ENCODE measurements at regions not wholly inside any gene's neighbourhood (a gene's known extent, or its start where the extent isn't known, plus 50 kb on each side); places are given as distances from the start of the nearest gene placed in this dataset.
A peak's percentile ranks its signal among the peaks of the same experiment; 100 is the strongest.
"Not testable (repeated sequence)": the region's sequence is repeated elsewhere in the genome, so short reads cannot be mapped to it uniquely, and the experiment has no call there.

DNA sequence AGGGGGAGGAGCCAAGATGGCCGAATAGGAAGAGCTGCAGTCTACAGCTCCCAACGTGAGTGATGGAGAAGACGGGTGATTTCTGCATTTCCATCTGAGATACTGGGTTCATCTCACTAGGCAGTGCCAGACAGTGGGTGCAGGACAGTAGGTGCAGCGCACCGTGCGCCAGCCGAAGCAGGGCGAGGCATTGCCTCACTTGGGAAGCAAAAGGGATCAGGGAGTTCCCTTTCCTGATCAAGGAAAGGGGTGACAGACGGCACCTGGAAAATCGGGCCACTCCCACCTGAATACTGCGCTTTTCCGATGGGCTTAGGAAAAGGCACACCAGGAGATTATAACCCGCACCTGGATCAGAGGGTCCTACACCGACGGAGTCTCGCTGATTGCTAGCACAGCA lies 121.1 kb upstream of the SESTD1 start:
- H3K9me3 Mint-ChIP-seq; H3K27ac Mint-ChIP-seq; H3K36me3 Mint-ChIP-seq (ENCODE audit: low read depth); DNase-seq; H3K4me1 Mint-ChIP-seq (ENCODE audit: low read depth); H3K4me3 Mint-ChIP-seq: not testable (repeated sequence)
- H3K27me3 Mint-ChIP-seq = peaks cover 12% of the 10 kb centered on the region

DNA sequence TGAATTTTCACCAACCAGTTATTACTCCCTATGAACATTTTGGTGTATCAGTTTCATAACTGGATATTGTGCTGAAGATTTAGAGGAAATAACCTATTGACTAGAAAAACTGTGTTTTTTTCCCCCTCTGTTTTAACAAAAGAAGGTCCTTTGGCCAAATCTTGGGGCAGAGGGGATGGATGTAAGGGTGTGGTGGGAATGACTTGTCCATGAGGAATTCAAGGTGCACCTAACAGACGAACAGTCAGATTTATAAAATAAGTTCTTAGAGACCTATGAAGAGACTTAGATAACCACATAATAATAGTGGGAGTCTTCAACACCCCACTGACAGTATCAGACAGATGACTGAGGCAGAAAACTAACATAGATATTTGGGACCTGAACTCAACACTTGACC lies 119.3 kb upstream of the SESTD1 start:
- H3K27ac Mint-ChIP-seq = no peak overlapping the region
- no peak for DNase-seq
- no peak overlapping the region for H3K4me3 Mint-ChIP-seq
- no peaks in the 10 kb centered on the region for H3K4me1 Mint-ChIP-seq (ENCODE audit: low read depth)
- no peaks in the 10 kb centered on the region for H3K36me3 Mint-ChIP-seq (ENCODE audit: low read depth)
- H3K9me3 Mint-ChIP-seq = no peaks in the 10 kb centered on the region
- peaks cover 17% of the 10 kb centered on the region for H3K27me3 Mint-ChIP-seq

GRCh38 chr2:179377296-179377695 lies 112.7 kb upstream of the SESTD1 start:
- Mint-ChIP-seq H3K27ac (no peak overlapping the region), H3K36me3 (ENCODE audit: low read depth) (no peaks in the 10 kb centered on the region), H3K4me3 (no peak overlapping the region), H3K4me1 (ENCODE audit: low read depth) (no peaks in the 10 kb centered on the region), H3K27me3 (peaks cover 21% of the 10 kb centered on the region), H3K9me3 (no peaks in the 10 kb centered on the region)
- no peak for DNase-seq

- Mint-ChIP-seq H3K27me3 (peaks cover 21% of the 10 kb centered on the region), H3K36me3 (ENCODE audit: low read depth) (no peaks in the 10 kb centered on the region), H3K4me1 (ENCODE audit: low read depth) (no peaks in the 10 kb centered on the region), H3K9me3 (no peaks in the 10 kb centered on the region), H3K27ac (no peak overlapping the region), H3K4me3 (no peak overlapping the region)
- DNase-seq = no peak
Measured at GRCh38 chr2:179376881-179377280, 112.2 kb upstream of the SESTD1 start.

DNA sequence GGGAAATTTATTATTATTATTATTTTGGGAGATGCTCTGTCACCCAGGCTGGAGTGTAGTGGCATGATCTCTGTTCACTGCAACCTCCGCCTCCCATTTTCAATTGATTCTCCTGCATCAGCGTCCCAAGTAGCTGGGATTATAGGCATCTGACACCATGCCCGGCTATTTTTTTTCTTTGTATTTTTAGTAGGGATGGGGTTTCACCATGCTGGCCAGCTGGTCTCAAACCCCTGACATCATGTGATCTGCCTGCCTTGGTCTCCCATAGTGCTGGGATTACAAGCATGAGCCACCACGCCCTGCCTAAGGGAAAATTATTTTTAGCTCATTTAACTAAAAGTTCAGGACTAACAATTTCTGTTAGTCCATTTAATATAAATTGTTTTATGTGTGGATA lies 109.2 kb upstream of the SESTD1 start:
- Mint-ChIP-seq H3K4me1 (ENCODE audit: low read depth) (no peaks in the 10 kb centered on the region), H3K27me3 (peaks cover 8% of the 10 kb centered on the region), H3K36me3 (ENCODE audit: low read depth) (no peaks in the 10 kb centered on the region), H3K4me3 (no peak overlapping the region), H3K9me3 (no peaks in the 10 kb centered on the region), H3K27ac (no peak overlapping the region)
- DNase-seq = no peak

DNA sequence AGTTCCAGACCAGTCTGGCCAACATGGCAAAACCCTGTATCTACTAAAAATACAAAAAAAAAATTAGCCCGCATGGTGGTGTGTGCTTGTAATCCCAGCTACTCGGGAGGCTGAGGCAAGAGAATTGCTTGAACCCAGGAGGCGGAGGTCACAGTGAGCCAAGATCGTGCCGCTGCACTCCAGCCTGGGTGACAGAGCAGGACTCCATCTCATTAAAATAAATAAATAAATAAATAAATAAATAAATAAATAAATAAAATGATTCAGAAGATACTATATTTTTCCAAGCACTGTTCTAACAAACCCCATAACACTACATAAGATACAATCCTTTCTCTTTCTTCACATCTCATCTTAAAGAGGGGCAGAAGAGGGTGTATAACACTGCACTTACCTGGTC lies 100.9 kb upstream of the SESTD1 start:
- not testable (repeated sequence) for DNase-seq; H3K9me3 Mint-ChIP-seq; H3K27me3 Mint-ChIP-seq; H3K27ac Mint-ChIP-seq; H3K4me1 Mint-ChIP-seq (ENCODE audit: low read depth); H3K36me3 Mint-ChIP-seq (ENCODE audit: low read depth); H3K4me3 Mint-ChIP-seq

GRCh38 chr2:179355881-179356280 lies 91.2 kb upstream of the SESTD1 start:
- H3K27me3 Mint-ChIP-seq = peaks cover 12% of the 10 kb centered on the region
- H3K36me3 Mint-ChIP-seq (ENCODE audit: low read depth) = no peaks in the 10 kb centered on the region
- DNase-seq = no peak
- no peak overlapping the region for H3K27ac Mint-ChIP-seq
- no peaks in the 10 kb centered on the region for H3K4me1 Mint-ChIP-seq (ENCODE audit: low read depth)
- H3K9me3 Mint-ChIP-seq = no peaks in the 10 kb centered on the region
- no peak overlapping the region for H3K4me3 Mint-ChIP-seq

- Mint-ChIP-seq H3K27me3 (peaks cover 12% of the 10 kb centered on the region), H3K4me3 (no peak overlapping the region), H3K27ac (no peak overlapping the region), H3K36me3 (ENCODE audit: low read depth) (no peaks in the 10 kb centered on the region), H3K4me1 (ENCODE audit: low read depth) (no peaks in the 10 kb centered on the region), H3K9me3 (no peaks in the 10 kb centered on the region)
- no peak for DNase-seq
Measured at GRCh38 chr2:179354739-179355537, 90.3 kb upstream of the SESTD1 start.

GRCh38 chr2:179354296-179354695 lies 89.7 kb upstream of the SESTD1 start:
- H3K36me3 Mint-ChIP-seq (ENCODE audit: low read depth) = no peaks in the 10 kb centered on the region
- H3K9me3 Mint-ChIP-seq = no peaks in the 10 kb centered on the region
- DNase-seq = no peak
- no peak overlapping the region for H3K27ac Mint-ChIP-seq
- no peak overlapping the region for H3K4me3 Mint-ChIP-seq
- H3K4me1 Mint-ChIP-seq (ENCODE audit: low read depth) = no peaks in the 10 kb centered on the region
- H3K27me3 Mint-ChIP-seq = peaks cover 12% of the 10 kb centered on the region

GRCh38 chr2:179352181-179352580 lies 87.5 kb upstream of the SESTD1 start:
- no peak overlapping the region for H3K27ac Mint-ChIP-seq
- no peaks in the 10 kb centered on the region for H3K36me3 Mint-ChIP-seq (ENCODE audit: low read depth)
- H3K9me3 Mint-ChIP-seq = no peaks in the 10 kb centered on the region
- H3K4me1 Mint-ChIP-seq (ENCODE audit: low read depth) = no peaks in the 10 kb centered on the region
- no peak for DNase-seq
- peaks cover 12% of the 10 kb centered on the region for H3K27me3 Mint-ChIP-seq
- no peak overlapping the region for H3K4me3 Mint-ChIP-seq

GRCh38 chr2:179351057-179351456 lies 86.4 kb upstream of the SESTD1 start:
- no peak for DNase-seq
- Mint-ChIP-seq H3K27ac (no peak overlapping the region), H3K9me3 (no peaks in the 10 kb centered on the region), H3K36me3 (ENCODE audit: low read depth) (no peaks in the 10 kb centered on the region), H3K4me1 (ENCODE audit: low read depth) (no peaks in the 10 kb centered on the region), H3K4me3 (no peak overlapping the region), H3K27me3 (peaks cover 5% of the 10 kb centered on the region)

- Mint-ChIP-seq H3K9me3 (no peaks in the 10 kb centered on the region), H3K27ac (no peak overlapping the region), H3K36me3 (ENCODE audit: low read depth) (no peaks in the 10 kb centered on the region), H3K4me1 (ENCODE audit: low read depth) (no peaks in the 10 kb centered on the region), H3K4me3 (no peak overlapping the region), H3K27me3 (peaks cover 4% of the 10 kb centered on the region)
- DNase-seq = no peak
Measured at GRCh38 chr2:179349670-179350303, 85.2 kb upstream of the SESTD1 start.

DNA sequence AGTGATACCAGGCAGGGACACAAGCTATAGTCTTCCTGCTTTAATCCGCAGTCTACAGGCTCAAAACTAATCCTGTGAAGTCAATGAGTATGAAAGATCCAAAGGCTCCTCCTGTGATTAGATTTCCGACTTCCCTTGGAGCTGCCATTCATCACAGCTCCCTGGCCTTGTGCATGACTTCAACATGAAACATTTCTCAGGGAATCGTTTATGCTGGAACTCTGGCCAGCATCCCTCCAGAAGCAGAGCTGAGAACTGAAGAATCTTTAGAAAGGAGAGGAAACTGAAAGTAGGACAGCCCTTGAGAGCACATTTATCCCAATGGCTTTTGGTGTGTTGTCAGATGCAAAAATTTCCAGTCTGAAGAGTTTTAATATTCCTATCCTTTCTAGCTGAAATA lies 84.3 kb upstream of the SESTD1 start:
- Mint-ChIP-seq H3K36me3 (ENCODE audit: low read depth) (no peaks in the 10 kb centered on the region), H3K4me3 (no peak overlapping the region), H3K27ac (no peak overlapping the region), H3K27me3 (peaks cover 4% of the 10 kb centered on the region), H3K4me1 (ENCODE audit: low read depth) (no peaks in the 10 kb centered on the region), H3K9me3 (no peaks in the 10 kb centered on the region)
- DNase-seq = no peak

- H3K4me3 Mint-ChIP-seq = no peak overlapping the region
- no peaks in the 10 kb centered on the region for H3K4me1 Mint-ChIP-seq (ENCODE audit: low read depth)
- H3K9me3 Mint-ChIP-seq = no peaks in the 10 kb centered on the region
- no peaks in the 10 kb centered on the region for H3K27me3 Mint-ChIP-seq
- no peaks in the 10 kb centered on the region for H3K36me3 Mint-ChIP-seq (ENCODE audit: low read depth)
- DNase-seq = no peak
- peak overlapping the region; percentile 4 for H3K27ac Mint-ChIP-seq
Measured at GRCh38 chr2:179344970-179345369, 80.3 kb upstream of the SESTD1 start.

DNA sequence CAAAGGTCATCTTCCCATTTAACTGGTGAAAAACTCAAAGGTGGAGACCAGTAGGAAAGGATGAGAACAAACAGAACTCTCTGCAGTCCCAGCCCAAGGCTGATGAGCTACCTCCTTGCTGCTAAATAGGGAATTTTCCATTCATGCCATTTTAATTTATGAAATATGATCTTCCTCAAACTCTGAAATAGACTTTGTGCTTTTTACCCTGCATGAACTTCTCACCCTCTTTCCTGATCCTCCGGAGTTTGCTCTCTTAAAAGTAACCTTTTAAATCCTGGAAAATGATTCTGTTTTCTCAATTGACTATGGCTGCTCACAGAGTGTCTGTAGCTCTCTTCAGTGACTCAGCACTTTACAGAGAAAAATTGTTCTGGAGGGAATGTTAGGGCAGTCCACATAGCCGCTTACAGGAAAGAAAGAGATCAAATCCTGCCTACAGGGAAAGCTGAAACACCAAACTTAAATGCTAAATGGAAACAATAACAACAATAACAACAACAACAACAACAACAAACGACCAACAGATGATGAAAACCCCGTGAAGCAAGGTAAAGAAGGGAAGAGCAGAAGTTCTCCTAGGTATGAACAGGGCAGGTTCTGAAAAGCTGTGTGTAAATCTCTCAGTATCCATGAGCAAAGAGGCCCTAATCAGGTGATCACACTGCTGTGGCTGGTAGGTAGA lies 79.8 kb upstream of the SESTD1 start:
- Mint-ChIP-seq H3K27ac (no peak overlapping the region), H3K4me3 (no peak overlapping the region), H3K4me1 (ENCODE audit: low read depth) (no peaks in the 10 kb centered on the region), H3K9me3 (no peaks in the 10 kb centered on the region), H3K36me3 (ENCODE audit: low read depth) (no peaks in the 10 kb centered on the region), H3K27me3 (no peaks in the 10 kb centered on the region)
- no peak for DNase-seq
